ENCODE measurements at regions not wholly inside any gene's neighbourhood (a gene's known extent, or its start where the extent isn't known, plus 50 kb on each side); places are given as distances from the start of the nearest gene placed in this dataset.

- DNase-seq, result no peak
Observed at GRCh38 chr6:165229216-165229615, 80.2 kb downstream of the C6orf118 start.

DNA sequence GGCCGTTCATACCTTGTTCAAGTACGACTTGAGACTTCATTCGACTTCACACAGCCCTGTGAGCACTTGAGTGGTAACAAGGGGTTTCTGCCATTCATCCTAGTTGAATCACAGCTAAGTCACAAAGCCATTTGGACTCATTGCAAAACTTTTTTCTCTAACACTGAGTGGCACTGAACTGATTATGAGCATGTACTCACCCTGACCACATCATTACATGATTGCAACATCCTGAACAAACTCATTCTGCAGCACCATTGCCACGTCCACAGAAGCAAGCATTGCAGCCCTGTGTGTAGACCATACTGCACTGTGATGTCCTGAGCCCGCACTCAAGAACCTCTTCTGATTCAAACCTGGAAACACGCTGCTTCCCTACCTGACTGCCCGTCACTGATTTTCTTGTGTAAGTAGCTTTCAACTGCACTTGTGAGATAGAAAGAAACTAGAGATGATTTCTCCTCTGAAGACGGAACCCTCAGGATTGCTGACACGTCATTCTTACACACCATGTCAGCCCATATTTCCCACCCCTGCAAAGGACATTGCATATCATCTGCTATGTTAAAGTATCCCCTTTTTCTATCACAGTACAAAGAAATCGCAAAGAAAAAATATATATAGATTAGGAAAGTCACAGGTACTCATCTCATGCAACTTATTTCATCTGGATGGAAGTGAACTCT, 81.6 kb downstream of the C6orf118 start:
- no peak for DNase-seq

GRCh38 chr6:165223736-165224135, 85.7 kb downstream of the C6orf118 start:
- DNase-seq, result no peak

DNA sequence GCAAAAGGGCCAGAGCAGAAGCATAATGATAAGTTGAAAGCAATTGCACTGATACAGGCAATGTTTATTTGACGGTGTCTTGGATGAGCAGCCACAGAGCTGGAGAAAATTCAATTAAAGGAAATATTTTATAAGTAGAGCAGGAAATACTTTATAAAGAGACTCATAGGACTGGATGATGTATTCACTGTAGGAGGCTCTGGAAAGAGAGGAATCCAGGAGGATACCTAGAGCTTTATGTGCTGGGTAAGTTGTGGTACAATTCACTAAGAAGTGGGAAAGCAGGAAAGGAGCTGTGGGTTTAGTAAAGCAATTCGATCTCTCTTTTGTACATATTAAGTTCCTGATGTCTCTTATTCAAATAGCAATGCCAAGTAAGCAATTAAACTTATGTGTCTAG, 86.3 kb downstream of the C6orf118 start:
- DNase-seq, result no peak

DNA sequence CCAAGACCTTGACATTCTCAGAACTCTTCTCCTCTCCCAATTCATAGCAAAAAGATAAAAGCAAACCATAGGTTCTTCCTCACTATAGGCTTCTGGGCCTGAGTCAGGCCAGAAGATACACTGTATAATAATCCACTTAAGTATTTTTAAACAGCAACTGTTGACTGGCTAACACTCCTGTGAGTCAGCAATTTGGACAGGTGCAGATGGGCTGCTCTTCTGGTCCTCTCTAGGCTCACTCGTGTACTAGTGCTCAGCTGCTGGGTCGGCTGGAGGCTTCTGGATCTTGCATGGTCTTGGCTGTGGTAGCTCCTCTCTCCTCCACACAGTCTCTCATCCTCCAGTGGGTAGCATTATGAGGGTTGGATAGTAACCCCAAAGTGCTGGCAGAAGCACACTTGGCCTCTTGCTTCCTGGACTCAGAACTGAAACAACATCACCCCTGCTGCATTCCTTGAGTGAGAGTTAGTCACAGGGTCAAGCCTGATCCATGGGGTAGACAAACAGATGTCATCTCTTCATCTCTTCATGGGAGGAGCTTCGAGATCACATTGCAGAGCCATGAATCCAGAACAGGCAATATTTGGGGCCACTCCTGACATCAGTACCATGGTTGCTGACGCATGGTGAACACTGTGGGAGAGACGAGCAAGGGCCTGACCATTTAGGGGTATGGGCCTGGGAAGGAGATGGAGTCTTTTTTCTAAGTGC, 86.9 kb downstream of the C6orf118 start:
- no peak for DNase-seq

- no peak for DNase-seq
Observed at GRCh38 chr6:165220045-165220444, 89.4 kb downstream of the C6orf118 start.

GRCh38 chr6:165219629-165220028, 89.8 kb downstream of the C6orf118 start:
- no peak for DNase-seq

DNA sequence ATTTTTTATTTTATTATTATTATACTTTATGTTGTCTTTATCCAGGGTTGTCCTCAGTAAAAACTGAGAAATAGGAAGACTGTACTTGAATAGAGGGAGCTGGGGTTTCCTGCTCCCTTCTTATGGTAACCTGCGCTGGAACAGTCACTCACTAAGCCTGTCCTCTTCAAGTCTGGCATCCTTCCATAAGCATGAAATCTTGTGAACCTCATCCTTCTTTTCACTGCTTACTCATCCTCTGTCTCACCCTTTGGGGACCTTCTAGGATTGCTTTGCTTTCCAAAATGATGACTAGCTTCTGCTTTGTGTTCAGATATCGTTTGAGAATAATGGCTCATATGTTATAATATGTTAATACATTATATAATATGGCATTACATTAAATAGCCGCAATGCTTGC, 90.6 kb downstream of the C6orf118 start:
- DNase-seq, result no peak

- DNase-seq, result no peak
Observed at GRCh38 chr6:165206798-165207197, 102.6 kb downstream of the C6orf118 start.

DNA sequence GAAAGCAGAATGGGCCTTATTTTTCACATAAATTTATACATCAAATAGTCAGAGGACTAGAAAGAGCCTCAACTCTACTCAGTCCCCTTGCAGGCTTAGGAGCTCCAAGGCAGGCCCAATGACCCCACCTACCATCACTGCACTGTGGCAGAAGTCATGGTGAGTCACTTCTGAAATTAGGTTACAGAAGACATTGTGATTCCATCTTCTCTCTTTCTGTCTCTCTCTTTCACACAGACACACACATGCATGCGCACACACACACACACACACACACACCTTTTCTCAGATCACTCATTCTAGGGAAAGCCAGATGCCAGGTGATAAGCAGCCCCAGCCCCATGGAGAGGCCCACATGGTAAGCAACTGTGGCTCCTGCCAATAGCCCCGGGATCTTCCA, 103.8 kb downstream of the C6orf118 start:
- DNase-seq, result no peak

DNA sequence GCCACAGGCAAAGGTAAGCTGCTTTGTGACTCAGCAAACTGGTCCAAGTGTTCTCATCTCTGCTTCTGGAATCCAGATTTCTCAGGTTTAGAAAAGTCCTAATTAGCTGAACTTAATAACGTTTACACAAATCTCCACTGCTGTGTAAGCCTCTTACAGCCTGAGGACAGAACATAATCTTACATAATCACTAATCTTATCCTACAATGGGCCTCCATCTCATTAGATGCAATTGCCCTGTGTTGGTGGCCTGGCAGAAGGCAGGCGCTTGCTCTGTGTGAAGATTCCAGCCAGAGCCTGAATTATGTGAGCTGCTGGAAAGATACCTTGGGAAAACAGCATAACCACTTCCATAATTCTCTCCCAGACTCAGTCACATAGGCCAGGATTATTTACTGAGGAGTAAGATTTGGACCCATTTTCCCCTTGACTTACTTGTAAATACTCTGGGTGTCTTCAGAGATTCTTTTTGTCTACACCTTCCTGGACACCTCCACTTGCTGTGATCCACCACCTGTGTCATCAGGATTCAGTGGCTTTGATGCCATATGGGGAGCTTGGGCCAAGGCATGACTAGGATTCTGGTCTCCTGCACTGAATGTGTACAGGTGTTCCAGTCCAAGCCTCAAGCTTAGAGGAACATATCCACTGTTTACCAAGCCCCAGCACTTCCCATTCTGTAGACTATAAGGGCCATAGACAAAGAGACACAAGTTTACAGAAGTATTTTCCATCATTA, 104.4 kb downstream of the C6orf118 start:
- DNase-seq, result no peak

GRCh38 chr6:165200178-165200577, 109.2 kb downstream of the C6orf118 start:
- no peak for DNase-seq

GRCh38 chr6:165191461-165191860, 117.9 kb downstream of the C6orf118 start:
- DNase-seq, result no peak

GRCh38 chr6:165186441-165187205, 122.8 kb downstream of the C6orf118 start:
- DNase-seq, result no peak

GRCh38 chr6:165186041-165186440, 123.4 kb downstream of the C6orf118 start:
- no peak for DNase-seq

GRCh38 chr6:165184192-165184979, 125.0 kb downstream of the C6orf118 start:
- DNase-seq, result peak; percentile 1

DNA sequence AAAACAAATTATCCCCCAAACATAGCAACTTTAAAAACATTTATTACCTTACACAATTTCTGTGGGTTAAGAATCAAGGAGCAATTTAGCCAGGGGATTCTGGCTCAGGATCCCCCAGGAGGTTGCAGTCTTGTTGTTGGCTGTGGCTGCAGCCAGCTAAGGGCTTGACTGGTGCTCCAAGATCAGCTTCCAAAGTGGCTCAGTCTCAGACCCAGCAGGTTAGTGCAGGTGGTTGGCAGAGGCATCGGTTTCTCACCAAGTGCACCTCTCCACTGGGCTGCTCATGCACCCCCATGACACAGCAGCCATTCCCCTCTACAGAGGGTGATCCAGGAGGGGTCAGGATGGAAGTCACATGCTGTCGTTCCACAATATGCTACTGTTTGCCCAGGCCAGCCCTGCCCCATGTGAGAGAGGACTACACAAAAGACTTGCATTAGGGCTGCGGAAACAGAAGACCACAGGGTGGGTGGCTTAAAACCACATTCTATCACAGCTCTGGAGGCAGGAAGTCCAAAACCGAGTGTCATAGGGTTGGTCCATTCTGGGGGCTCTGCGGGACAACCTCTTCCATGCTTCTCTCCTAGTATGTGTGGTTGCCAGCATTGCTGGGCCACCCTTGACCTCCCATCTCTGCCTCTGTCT, 125.8 kb downstream of the C6orf118 start:
- DNase-seq, result no peak

GRCh38 chr6:165183071-165183470, 126.3 kb downstream of the C6orf118 start:
- DNase-seq, result no peak

GRCh38 chr6:165181951-165182414, 127.4 kb downstream of the C6orf118 start:
- no peak for DNase-seq

GRCh38 chr6:165178056-165178455, 131.3 kb downstream of the C6orf118 start:
- no peak for DNase-seq

- no peak for DNase-seq
Observed at GRCh38 chr6:165173484-165173883, 135.9 kb downstream of the C6orf118 start.

GRCh38 chr6:165167861-165168260, 141.5 kb downstream of the C6orf118 start:
- DNase-seq, result no peak
